IMR-90 (cell line): ENCODE measurements at regions not wholly inside any gene's neighbourhood (a gene's known extent, or its start where the extent isn't known, plus 50 kb on each side); places are given as distances from the start of the nearest gene placed in this dataset.

ENCODE experiments used
- ATAC-seq: fragments of 200-7000 bp; cut with Tn5 transposase; 2 replicates; pipeline ENCODE4 v1.9.1; 2020; ENCODE audit warnings: low read depth, mild to moderate bottlenecking, moderate library complexity
- BruUV-seq: library from RNA; stranded (reverse); fragments of 400-500 nt; replicated peaks from 2 replicates; lab custom pipeline; 2021; lab: Mats Ljungman, UMichigan
- CTCF ChIA-PET: fragments of 300-600 bp; formaldehyde crosslinking; extraction: SDS; loops from one replicate; lab custom pipeline; 2021; ENCODE audit warnings: antibody characterized with exemption; lab: Yijun Ruan, JAX
- POLR2A ChIA-PET: fragments of 300-600 bp; sonication (Branson Sonifier 250); formaldehyde crosslinking; loops from one replicate; lab custom pipeline; 2022; ENCODE audit warnings: antibody characterized with exemption; ENCODE audit not compliant: unreplicated experiment; lab: Charles Lee
- DNase-seq: peaks from one replicate; pipeline ENCODE4 v3.0.0; 2013
- H2AFZ ChIP-seq: replicated peaks from 2 replicates; pipeline ENCODE3; 2013; ENCODE audit warnings: low read length, mild to moderate bottlenecking; ENCODE audit not compliant: poor library complexity
- H2AK5ac ChIP-seq: 2 replicates; pipeline ENCODE4 v1.6.1; 2013; ENCODE audit warnings: low read depth, low read length, inconsistent platforms
- H2AK9ac ChIP-seq: replicated peaks from 2 replicates; pipeline ENCODE3; 2013; ENCODE audit warnings: mild to moderate bottlenecking, low read depth, low read length, moderate library complexity; ENCODE audit not compliant: poor library complexity
- H2BK120ac ChIP-seq: 2 replicates; pipeline ENCODE4 v1.6.1; 2013; ENCODE audit warnings: low read depth, low read length, inconsistent platforms
- H2BK15ac ChIP-seq: 3 replicates; pipeline ENCODE4 v1.6.1; 2013; ENCODE audit warnings: low read depth, low read length, inconsistent platforms
- H2BK20ac ChIP-seq: 2 replicates; pipeline ENCODE4 v1.6.1; 2013; ENCODE audit warnings: low read depth, mild to moderate bottlenecking, inconsistent platforms, low read length, moderate library complexity
- H2BK5ac ChIP-seq: 2 replicates; pipeline ENCODE4 v1.6.1; 2013; ENCODE audit warnings: mild to moderate bottlenecking, low read depth, low read length, inconsistent platforms; ENCODE audit not compliant: poor library complexity, severe bottlenecking
- H3K14ac ChIP-seq: replicated peaks from 2 replicates; pipeline ENCODE4 v1.6.1; 2013; ENCODE audit warnings: low read depth, low read length, inconsistent platforms
- H3K18ac ChIP-seq: 2 replicates; pipeline ENCODE4 v1.6.1; 2013; ENCODE audit warnings: low read depth, low read length, control low read depth
- H3K23ac ChIP-seq: 2 replicates; pipeline ENCODE4 v1.6.1; 2013; ENCODE audit warnings: low read depth, low read length, inconsistent platforms
- H3K27ac ChIP-seq: 2 replicates; pipeline ENCODE4 v1.5.1; 2013; ENCODE audit warnings: mild to moderate bottlenecking, control low read depth, low read length; ENCODE audit not compliant: insufficient read depth
- H3K27me3 ChIP-seq: 2 replicates; pipeline ENCODE4 v1.6.1; 2013; ENCODE audit warnings: low read length; ENCODE audit not compliant: control insufficient read depth, insufficient read depth
- H3K36me3 ChIP-seq: 2 replicates; pipeline ENCODE4 v1.6.1; 2013; ENCODE audit warnings: low read length, mixed read lengths; ENCODE audit not compliant: control insufficient read depth, insufficient read depth
- H3K4ac ChIP-seq: 2 replicates; pipeline ENCODE4 v1.6.1; 2013; ENCODE audit warnings: low read depth, low read length, inconsistent platforms
- H3K4me1 ChIP-seq: 2 replicates; pipeline ENCODE4 v1.6.1; 2013; ENCODE audit warnings: low read length, mixed read lengths; ENCODE audit not compliant: control insufficient read depth, insufficient read depth
- H3K4me2 ChIP-seq: 2 replicates; pipeline ENCODE4 v1.6.1; 2013; ENCODE audit warnings: low read depth, mild to moderate bottlenecking, control low read depth, low read length, moderate library complexity
- H3K4me3 ChIP-seq: 2 replicates; pipeline ENCODE4 v1.5.1; 2013; ENCODE audit warnings: low read depth, mild to moderate bottlenecking, control low read depth, low read length, moderate library complexity; ENCODE audit not compliant: insufficient read depth
- H3K56ac ChIP-seq: 2 replicates; pipeline ENCODE4 v1.6.1; 2013; ENCODE audit warnings: low read length, inconsistent platforms; ENCODE audit not compliant: insufficient read depth; ENCODE audit errors: extremely low read depth
- H3K79me1 ChIP-seq, 2 experiments: 2 replicates each; pipeline ENCODE4 v1.6.1; 2013; ENCODE audit warnings: low read length in 2 of 2, inconsistent platforms in 1 of 2, low read depth in 1 of 2
- H3K9ac ChIP-seq: 2 replicates; pipeline ENCODE4 v1.6.1; 2013; ENCODE audit warnings: low read depth, low read length, control low read depth
- H3K9me1 ChIP-seq: 2 replicates; pipeline ENCODE4 v1.6.1; 2013; ENCODE audit warnings: low read length, inconsistent platforms; ENCODE audit not compliant: insufficient read depth
- H3K9me3 ChIP-seq: 2 replicates; pipeline ENCODE4 v1.6.1; 2013; ENCODE audit warnings: low read length; ENCODE audit not compliant: control insufficient read depth, insufficient read depth
- H4K20me1 ChIP-seq: 2 replicates; pipeline ENCODE4 v1.6.1; 2013; ENCODE audit warnings: low read length, inconsistent platforms; ENCODE audit not compliant: insufficient read depth
- H4K5ac ChIP-seq: 2 replicates; pipeline ENCODE4 v1.6.1; 2013; ENCODE audit warnings: mild to moderate bottlenecking, low read depth, low read length, control low read depth
- H4K8ac ChIP-seq, 2 experiments: 2 replicates each; pipeline ENCODE4 v1.6.1; 2013; ENCODE audit warnings: low read depth in 2 of 2, low read length in 2 of 2, control low read depth in 1 of 2, inconsistent platforms in 1 of 2
- H4K91ac ChIP-seq: 2 replicates; pipeline ENCODE4 v1.6.1; 2013; ENCODE audit warnings: low read depth, low read length, inconsistent platforms; ENCODE audit not compliant: insufficient read depth
- BHLHE40 ChIP-seq: fragments of 150-350 bp; IDR thresholded peaks from 2 replicates; pipeline ENCODE4 v1.6.1; 2016; ENCODE audit warnings: mild to moderate bottlenecking, low read depth, low read length
- CHD1 ChIP-seq: IDR thresholded peaks from 2 replicates; pipeline ENCODE4 v1.6.1; 2012; ENCODE audit warnings: low read depth, low read length, improper control_type of control experiment
- CTCF ChIP-seq: conservative IDR thresholded peaks from 2 replicates; pipeline ENCODE4 v1.5.1; 2012; ENCODE audit warnings: mild to moderate bottlenecking, low read depth, low read length, improper control_type of control experiment
- ELK1 ChIP-seq: fragments of 150-350 bp; IDR thresholded peaks from 2 replicates; pipeline ENCODE4 v1.6.1; 2016; ENCODE audit warnings: low read depth, mild to moderate bottlenecking, low read length, moderate library complexity, borderline replicate concordance
- MAFK ChIP-seq: IDR thresholded peaks from 2 replicates; pipeline ENCODE4 v1.6.1; 2012; ENCODE audit warnings: low read depth, low read length, improper control_type of control experiment
- MAZ ChIP-seq: IDR thresholded peaks from 2 replicates; pipeline ENCODE4 v1.6.1; 2012; ENCODE audit warnings: low read depth, mild to moderate bottlenecking, low read length, improper control_type of control experiment, moderate library complexity, borderline replicate concordance
- MXI1 ChIP-seq: IDR thresholded peaks from 2 replicates; pipeline ENCODE4 v1.6.1; 2012; ENCODE audit warnings: low read depth, mild to moderate bottlenecking, low read length, moderate library complexity, borderline replicate concordance
- NFE2L2 ChIP-seq: fragments of 150-350 bp; IDR thresholded peaks from 2 replicates; pipeline ENCODE4 v1.6.1; 2016; ENCODE audit warnings: low read depth, mild to moderate bottlenecking, low read length
- POLR2A ChIP-seq: IDR thresholded peaks from 2 replicates; pipeline ENCODE4 v1.6.1; 2012; ENCODE audit warnings: mild to moderate bottlenecking, low read depth, low read length
- RAD21 ChIP-seq: IDR thresholded peaks from 2 replicates; pipeline ENCODE4 v1.6.1; 2012; ENCODE audit warnings: low read length, improper control_type of control experiment
- RCOR1 ChIP-seq: IDR thresholded peaks from 2 replicates; pipeline ENCODE4 v1.6.1; 2012; ENCODE audit warnings: mild to moderate bottlenecking, low read length, improper control_type of control experiment; ENCODE audit not compliant: insufficient replicate concordance
- RFX5 ChIP-seq: IDR thresholded peaks from 2 replicates; pipeline ENCODE4 v1.8.0; 2012; ENCODE audit warnings: low read depth, mild to moderate bottlenecking, low read length, moderate library complexity
- SMC3 ChIP-seq: fragments of 150-350 bp; IDR thresholded peaks from 2 replicates; pipeline ENCODE4 v1.6.1; 2016; ENCODE audit warnings: low read depth, mild to moderate bottlenecking, antibody characterized with exemption, low read length, moderate library complexity
- USF2 ChIP-seq: fragments of 150-350 bp; IDR thresholded peaks from 2 replicates; pipeline ENCODE4 v1.6.1; 2017; ENCODE audit warnings: mild to moderate bottlenecking, antibody characterized with exemption, low read length, low read depth
- WGBS, 2 experiments: methylation state at CpG; one replicate each; pipeline versions ENCODE4 v1.1.5 to v1.1.7; 2013; ENCODE audit warnings: missing lambda C conversion rate in 2 of 2; ENCODE audit not compliant: insufficient read length in 1 of 2; ENCODE audit errors: extremely low coverage in 2 of 2; 5-methylcytosine and 5-hydroxymethylcytosine counted together
- dilution Hi-C: fragments of 300-500 bp; cut with HindIII; formaldehyde crosslinking; loops from one replicate; pipeline ENCODE4 v1.14.3; 2018; ENCODE audit warnings: low sequenced_read_pairs; ENCODE audit not compliant: unreplicated experiment
- in situ Hi-C: fragments of 300-500 bp; cut with MboI; formaldehyde crosslinking; loops from 3 replicates; pipeline ENCODE4 v1.14.3; 2019; ENCODE audit warnings: low sequenced_read_pairs, inconsistent platforms, mixed read lengths
- intact Hi-C: fragments of 100-400 bp; cut with micrococcal nuclease; formaldehyde crosslinking; loops from 2 replicates; pipeline ENCODE4 v1.10.0; 2022

- CTCF ChIA-PET = no interaction called here
- TF ChIP-seq SMC3 (no peak), RAD21 (no peak), NFE2L2 (no peak), BHLHE40 (no peak), CTCF (no peak), MAZ (no peak), POLR2A (no peak), ELK1 (no peak), MXI1 (no peak), USF2 (no peak), RFX5 (no peak), RCOR1 (no peak), CHD1 (no peak), MAFK (no peak)
- H3K18ac ChIP-seq = no peak overlapping the region
These were observed 312.7 kb upstream of the C1orf87 start for GRCh38 chr1:60386249-60386648.

More at GRCh38 chr1:60386249-60386648, 312.7 kb upstream of the C1orf87 start:
- ATAC-seq (no peak), DNase-seq (no peak)
- H3K4me3 ChIP-seq = no peak overlapping the region
- dilution Hi-C loops = no loop called here
- no peak overlapping the region for H2AK5ac ChIP-seq
- H4K5ac ChIP-seq = no peak overlapping the region
- H3K9me1 ChIP-seq = no peaks in the 10 kb centered on the region
- in situ Hi-C loops = no loop called here
- no peaks in the 10 kb centered on the region for H3K4me1 ChIP-seq
- no peaks in the 10 kb centered on the region for H3K27me3 ChIP-seq
- no peak overlapping the region for H2BK15ac ChIP-seq
- H3K4ac ChIP-seq = no peak overlapping the region
- H3K36me3 ChIP-seq = no peaks in the 10 kb centered on the region
- no peak overlapping the region for H2BK120ac ChIP-seq
- no peak overlapping the region for H2AFZ ChIP-seq
- no peaks in the 10 kb centered on the region for H3K79me1 ChIP-seq
- intact Hi-C loops = no loop called here
- H4K8ac ChIP-seq = no peak overlapping the region
- no peak overlapping the region for H3K14ac ChIP-seq
- H3K56ac ChIP-seq = no peak overlapping the region
- no peaks in the 10 kb centered on the region for H4K20me1 ChIP-seq
- WGBS, 2 experiments = no CpG with 5 or more reads among the region's 3 CpGs
- H4K91ac ChIP-seq = no peak overlapping the region
- H2AK9ac ChIP-seq = no peak overlapping the region
- no peak overlapping the region for H2BK5ac ChIP-seq
- H3K9me3 ChIP-seq = peaks cover 3% of the 10 kb centered on the region; the same call in 1 of the 2 replicates
- no TSS peak for BruUV-seq
- no peak overlapping the region for H3K23ac ChIP-seq
- no peak overlapping the region for H3K4me2 ChIP-seq
- no peak overlapping the region for H3K27ac ChIP-seq
- POLR2A ChIA-PET = no interaction called here
- no peak overlapping the region for H2BK20ac ChIP-seq
- H3K9ac ChIP-seq = no peak overlapping the region
